IMR-90 (cell line): ENCODE measurements at regions not wholly inside any gene's neighbourhood (a gene's known extent, or its start where the extent isn't known, plus 50 kb on each side); places are given as distances from the start of the nearest gene placed in this dataset.

ENCODE experiments used
- ATAC-seq: fragments of 200-7000 bp; cut with Tn5 transposase; 2 replicates; pipeline ENCODE4 v1.9.1; 2020; ENCODE audit warnings: low read depth, mild to moderate bottlenecking, moderate library complexity
- BruUV-seq: library from RNA; stranded (reverse); fragments of 400-500 nt; replicated peaks from 2 replicates; lab custom pipeline; 2021; lab: Mats Ljungman, UMichigan
- CTCF ChIA-PET: fragments of 300-600 bp; formaldehyde crosslinking; extraction: SDS; loops from one replicate; lab custom pipeline; 2021; ENCODE audit warnings: antibody characterized with exemption; lab: Yijun Ruan, JAX
- POLR2A ChIA-PET: fragments of 300-600 bp; sonication (Branson Sonifier 250); formaldehyde crosslinking; loops from one replicate; lab custom pipeline; 2022; ENCODE audit warnings: antibody characterized with exemption; ENCODE audit not compliant: unreplicated experiment; lab: Charles Lee
- DNase-seq: peaks from one replicate; pipeline ENCODE4 v3.0.0; 2013
- H2AFZ ChIP-seq: replicated peaks from 2 replicates; pipeline ENCODE3; 2013; ENCODE audit warnings: low read length, mild to moderate bottlenecking; ENCODE audit not compliant: poor library complexity
- H2AK5ac ChIP-seq: 2 replicates; pipeline ENCODE4 v1.6.1; 2013; ENCODE audit warnings: low read depth, low read length, inconsistent platforms
- H2AK9ac ChIP-seq: replicated peaks from 2 replicates; pipeline ENCODE3; 2013; ENCODE audit warnings: mild to moderate bottlenecking, low read depth, low read length, moderate library complexity; ENCODE audit not compliant: poor library complexity
- H2BK120ac ChIP-seq: 2 replicates; pipeline ENCODE4 v1.6.1; 2013; ENCODE audit warnings: low read depth, low read length, inconsistent platforms
- H2BK15ac ChIP-seq: 3 replicates; pipeline ENCODE4 v1.6.1; 2013; ENCODE audit warnings: low read depth, low read length, inconsistent platforms
- H2BK20ac ChIP-seq: 2 replicates; pipeline ENCODE4 v1.6.1; 2013; ENCODE audit warnings: low read depth, mild to moderate bottlenecking, inconsistent platforms, low read length, moderate library complexity
- H2BK5ac ChIP-seq: 2 replicates; pipeline ENCODE4 v1.6.1; 2013; ENCODE audit warnings: mild to moderate bottlenecking, low read depth, low read length, inconsistent platforms; ENCODE audit not compliant: poor library complexity, severe bottlenecking
- H3K14ac ChIP-seq: replicated peaks from 2 replicates; pipeline ENCODE4 v1.6.1; 2013; ENCODE audit warnings: low read depth, low read length, inconsistent platforms
- H3K18ac ChIP-seq: 2 replicates; pipeline ENCODE4 v1.6.1; 2013; ENCODE audit warnings: low read depth, low read length, control low read depth
- H3K23ac ChIP-seq: 2 replicates; pipeline ENCODE4 v1.6.1; 2013; ENCODE audit warnings: low read depth, low read length, inconsistent platforms
- H3K27ac ChIP-seq: 2 replicates; pipeline ENCODE4 v1.5.1; 2013; ENCODE audit warnings: mild to moderate bottlenecking, control low read depth, low read length; ENCODE audit not compliant: insufficient read depth
- H3K27me3 ChIP-seq: 2 replicates; pipeline ENCODE4 v1.6.1; 2013; ENCODE audit warnings: low read length; ENCODE audit not compliant: control insufficient read depth, insufficient read depth
- H3K36me3 ChIP-seq: 2 replicates; pipeline ENCODE4 v1.6.1; 2013; ENCODE audit warnings: low read length, mixed read lengths; ENCODE audit not compliant: control insufficient read depth, insufficient read depth
- H3K4ac ChIP-seq: 2 replicates; pipeline ENCODE4 v1.6.1; 2013; ENCODE audit warnings: low read depth, low read length, inconsistent platforms
- H3K4me1 ChIP-seq: 2 replicates; pipeline ENCODE4 v1.6.1; 2013; ENCODE audit warnings: low read length, mixed read lengths; ENCODE audit not compliant: control insufficient read depth, insufficient read depth
- H3K4me2 ChIP-seq: 2 replicates; pipeline ENCODE4 v1.6.1; 2013; ENCODE audit warnings: low read depth, mild to moderate bottlenecking, control low read depth, low read length, moderate library complexity
- H3K4me3 ChIP-seq: 2 replicates; pipeline ENCODE4 v1.5.1; 2013; ENCODE audit warnings: low read depth, mild to moderate bottlenecking, control low read depth, low read length, moderate library complexity; ENCODE audit not compliant: insufficient read depth
- H3K56ac ChIP-seq: 2 replicates; pipeline ENCODE4 v1.6.1; 2013; ENCODE audit warnings: low read length, inconsistent platforms; ENCODE audit not compliant: insufficient read depth; ENCODE audit errors: extremely low read depth
- H3K79me1 ChIP-seq, 2 experiments: 2 replicates each; pipeline ENCODE4 v1.6.1; 2013; ENCODE audit warnings: low read length in 2 of 2, inconsistent platforms in 1 of 2, low read depth in 1 of 2
- H3K9ac ChIP-seq: 2 replicates; pipeline ENCODE4 v1.6.1; 2013; ENCODE audit warnings: low read depth, low read length, control low read depth
- H3K9me1 ChIP-seq: 2 replicates; pipeline ENCODE4 v1.6.1; 2013; ENCODE audit warnings: low read length, inconsistent platforms; ENCODE audit not compliant: insufficient read depth
- H3K9me3 ChIP-seq: 2 replicates; pipeline ENCODE4 v1.6.1; 2013; ENCODE audit warnings: low read length; ENCODE audit not compliant: control insufficient read depth, insufficient read depth
- H4K20me1 ChIP-seq: 2 replicates; pipeline ENCODE4 v1.6.1; 2013; ENCODE audit warnings: low read length, inconsistent platforms; ENCODE audit not compliant: insufficient read depth
- H4K5ac ChIP-seq: 2 replicates; pipeline ENCODE4 v1.6.1; 2013; ENCODE audit warnings: mild to moderate bottlenecking, low read depth, low read length, control low read depth
- H4K8ac ChIP-seq, 2 experiments: 2 replicates each; pipeline ENCODE4 v1.6.1; 2013; ENCODE audit warnings: low read depth in 2 of 2, low read length in 2 of 2, control low read depth in 1 of 2, inconsistent platforms in 1 of 2
- H4K91ac ChIP-seq: 2 replicates; pipeline ENCODE4 v1.6.1; 2013; ENCODE audit warnings: low read depth, low read length, inconsistent platforms; ENCODE audit not compliant: insufficient read depth
- SMC3 ChIP-seq: fragments of 150-350 bp; IDR thresholded peaks from 2 replicates; pipeline ENCODE4 v1.6.1; 2016; ENCODE audit warnings: low read depth, mild to moderate bottlenecking, antibody characterized with exemption, low read length, moderate library complexity
- WGBS, 2 experiments: methylation state at CpG; one replicate each; pipeline versions ENCODE4 v1.1.5 to v1.1.7; 2013; ENCODE audit warnings: missing lambda C conversion rate in 2 of 2; ENCODE audit not compliant: insufficient read length in 1 of 2; ENCODE audit errors: extremely low coverage in 2 of 2; 5-methylcytosine and 5-hydroxymethylcytosine counted together
- dilution Hi-C: fragments of 300-500 bp; cut with HindIII; formaldehyde crosslinking; loops from one replicate; pipeline ENCODE4 v1.14.3; 2018; ENCODE audit warnings: low sequenced_read_pairs; ENCODE audit not compliant: unreplicated experiment
- in situ Hi-C: fragments of 300-500 bp; cut with MboI; formaldehyde crosslinking; loops from 3 replicates; pipeline ENCODE4 v1.14.3; 2019; ENCODE audit warnings: low sequenced_read_pairs, inconsistent platforms, mixed read lengths
- intact Hi-C: fragments of 100-400 bp; cut with micrococcal nuclease; formaldehyde crosslinking; loops from 2 replicates; pipeline ENCODE4 v1.10.0; 2022
- TF ChIP-seq, protein P1 (sequence below): conservative IDR thresholded peaks from 2 replicates; pipeline ENCODE4 v1.5.1; 2012; ENCODE audit warnings: mild to moderate bottlenecking, low read depth, low read length, improper control_type of control experiment
- TF ChIP-seq, protein P2 (sequence below): fragments of 150-350 bp; IDR thresholded peaks from 2 replicates; pipeline ENCODE4 v1.6.1; 2017; ENCODE audit warnings: mild to moderate bottlenecking, antibody characterized with exemption, low read length, low read depth

DNA sequence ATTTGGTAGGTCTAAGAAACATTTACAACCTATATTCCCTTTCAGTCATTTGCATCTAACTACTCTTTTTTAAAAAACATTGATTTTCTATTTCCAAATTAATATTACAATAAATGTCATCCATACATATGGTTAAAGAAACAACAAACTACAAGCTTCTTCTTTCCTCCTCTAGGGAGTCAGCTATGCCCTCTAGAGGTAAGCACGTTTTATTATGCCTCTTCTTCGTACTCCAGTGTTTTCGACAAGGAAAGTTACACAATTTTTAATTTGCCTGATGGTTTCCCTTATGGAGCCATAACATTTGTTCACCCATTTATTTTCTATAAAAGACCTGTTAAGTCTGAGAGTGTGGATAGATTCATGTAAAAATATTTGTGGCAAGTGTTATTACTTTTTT lies 183.4 kb upstream of the CDH7 start:
- H3K36me3 ChIP-seq: no peaks in the 10 kb centered on the region
- H3K4me2 ChIP-seq: no peak overlapping the region
- no TSS peak for BruUV-seq
- dilution Hi-C loops: no loop called here
- ChIA-PET POLR2A (no interaction called here), CTCF (no interaction called here)
- TF ChIP-seq, protein P1, sequence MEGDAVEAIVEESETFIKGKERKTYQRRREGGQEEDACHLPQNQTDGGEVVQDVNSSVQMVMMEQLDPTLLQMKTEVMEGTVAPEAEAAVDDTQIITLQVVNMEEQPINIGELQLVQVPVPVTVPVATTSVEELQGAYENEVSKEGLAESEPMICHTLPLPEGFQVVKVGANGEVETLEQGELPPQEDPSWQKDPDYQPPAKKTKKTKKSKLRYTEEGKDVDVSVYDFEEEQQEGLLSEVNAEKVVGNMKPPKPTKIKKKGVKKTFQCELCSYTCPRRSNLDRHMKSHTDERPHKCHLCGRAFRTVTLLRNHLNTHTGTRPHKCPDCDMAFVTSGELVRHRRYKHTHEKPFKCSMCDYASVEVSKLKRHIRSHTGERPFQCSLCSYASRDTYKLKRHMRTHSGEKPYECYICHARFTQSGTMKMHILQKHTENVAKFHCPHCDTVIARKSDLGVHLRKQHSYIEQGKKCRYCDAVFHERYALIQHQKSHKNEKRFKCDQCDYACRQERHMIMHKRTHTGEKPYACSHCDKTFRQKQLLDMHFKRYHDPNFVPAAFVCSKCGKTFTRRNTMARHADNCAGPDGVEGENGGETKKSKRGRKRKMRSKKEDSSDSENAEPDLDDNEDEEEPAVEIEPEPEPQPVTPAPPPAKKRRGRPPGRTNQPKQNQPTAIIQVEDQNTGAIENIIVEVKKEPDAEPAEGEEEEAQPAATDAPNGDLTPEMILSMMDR: no peak
- TF ChIP-seq SMC3: no peak
- TF ChIP-seq, protein P2, sequence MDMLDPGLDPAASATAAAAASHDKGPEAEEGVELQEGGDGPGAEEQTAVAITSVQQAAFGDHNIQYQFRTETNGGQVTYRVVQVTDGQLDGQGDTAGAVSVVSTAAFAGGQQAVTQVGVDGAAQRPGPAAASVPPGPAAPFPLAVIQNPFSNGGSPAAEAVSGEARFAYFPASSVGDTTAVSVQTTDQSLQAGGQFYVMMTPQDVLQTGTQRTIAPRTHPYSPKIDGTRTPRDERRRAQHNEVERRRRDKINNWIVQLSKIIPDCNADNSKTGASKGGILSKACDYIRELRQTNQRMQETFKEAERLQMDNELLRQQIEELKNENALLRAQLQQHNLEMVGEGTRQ: no peak
- H3K14ac ChIP-seq: no peak overlapping the region
- H4K5ac ChIP-seq: no peak overlapping the region
- no peaks in the 10 kb centered on the region for H4K20me1 ChIP-seq
- H3K18ac ChIP-seq: no peak overlapping the region
- no peak overlapping the region for H3K56ac ChIP-seq
- H3K27me3 ChIP-seq: no peaks in the 10 kb centered on the region
- DNase-seq (no peak), ATAC-seq (no peak)
- H3K4me3 ChIP-seq: no peak overlapping the region
- H2BK120ac ChIP-seq: no peak overlapping the region
- no peak overlapping the region for H3K23ac ChIP-seq
- H3K4ac ChIP-seq: no peak overlapping the region
- H3K9ac ChIP-seq: no peak overlapping the region
- H2BK5ac ChIP-seq: no peak overlapping the region
- H3K27ac ChIP-seq: no peak overlapping the region
- no peaks in the 10 kb centered on the region for H3K4me1 ChIP-seq
- H2AFZ ChIP-seq: no peak overlapping the region
- no CpG with 5 or more reads among the region's 3 CpGs for WGBS, 2 experiments
- no peak overlapping the region for H2AK5ac ChIP-seq
- H3K9me3 ChIP-seq: peaks cover 1% of the 10 kb centered on the region; the same call in 1 of the 2 replicates
- H4K91ac ChIP-seq: no peak overlapping the region
- H2BK20ac ChIP-seq: no peak overlapping the region
- no peaks in the 10 kb centered on the region for H3K9me1 ChIP-seq
- intact Hi-C loops: no loop called here
- no peak overlapping the region for H4K8ac ChIP-seq
- H2AK9ac ChIP-seq: no peak overlapping the region
- H3K79me1 ChIP-seq: no peaks in the 10 kb centered on the region
- no peak overlapping the region for H2BK15ac ChIP-seq
- in situ Hi-C loops: no loop called here
